ENCODE measurements at regions not wholly inside any gene's neighbourhood (a gene's known extent, or its start where the extent isn't known, plus 50 kb on each side); places are given as distances from the start of the nearest gene placed in this dataset.

DNA sequence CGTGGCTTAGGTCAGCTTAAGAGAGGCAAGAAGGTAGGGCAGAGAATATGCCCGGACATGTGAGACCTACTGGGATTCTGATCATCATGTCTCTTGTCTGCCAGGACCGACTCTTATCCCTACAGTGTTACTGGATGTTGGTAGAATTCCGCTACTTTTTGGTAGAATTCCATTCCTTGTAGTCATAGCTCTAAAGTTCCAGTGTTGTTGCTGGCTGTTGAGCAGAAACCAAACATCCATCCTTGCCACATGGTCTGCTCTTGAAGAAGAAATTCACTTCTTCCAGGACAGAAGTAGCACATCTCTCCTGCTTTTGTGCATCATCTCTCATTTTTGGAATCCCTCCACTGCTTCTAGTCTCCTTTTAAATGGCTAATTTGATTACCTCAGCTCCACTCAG, 453.7 kb downstream of the RPL10L start:
- Histone ChIP-seq H4K20me1 (ENCODE audit: insufficient read depth, low read length) (no peaks in the 10 kb centered on the region), H3K79me2 (ENCODE audit: insufficient read depth, low read length) (no peaks in the 10 kb centered on the region), H3K27ac (ENCODE audit: low read depth, low read length) (no peak overlapping the region), H3K27me3 (ENCODE audit: insufficient read depth, low read length) (no peaks in the 10 kb centered on the region), H3K36me3 (ENCODE audit: insufficient read depth, low read length) (no peaks in the 10 kb centered on the region), H2AFZ (ENCODE audit: low read length) (no peak overlapping the region), H3K4me3 (ENCODE audit: insufficient read depth, low read length) (no peak overlapping the region), H3K9me3 (ENCODE audit: low read depth, low read length) (peaks cover 2% of the 10 kb centered on the region), H3K4me1 (ENCODE audit: insufficient read depth, low read length) (no peaks in the 10 kb centered on the region), H3K4me2 (ENCODE audit: insufficient read depth, low read length) (no peak overlapping the region)
- DNase-seq (ENCODE audit: insufficient read length, low spot score, missing footprints), result no peak
- TF ChIP-seq, protein P1, sequence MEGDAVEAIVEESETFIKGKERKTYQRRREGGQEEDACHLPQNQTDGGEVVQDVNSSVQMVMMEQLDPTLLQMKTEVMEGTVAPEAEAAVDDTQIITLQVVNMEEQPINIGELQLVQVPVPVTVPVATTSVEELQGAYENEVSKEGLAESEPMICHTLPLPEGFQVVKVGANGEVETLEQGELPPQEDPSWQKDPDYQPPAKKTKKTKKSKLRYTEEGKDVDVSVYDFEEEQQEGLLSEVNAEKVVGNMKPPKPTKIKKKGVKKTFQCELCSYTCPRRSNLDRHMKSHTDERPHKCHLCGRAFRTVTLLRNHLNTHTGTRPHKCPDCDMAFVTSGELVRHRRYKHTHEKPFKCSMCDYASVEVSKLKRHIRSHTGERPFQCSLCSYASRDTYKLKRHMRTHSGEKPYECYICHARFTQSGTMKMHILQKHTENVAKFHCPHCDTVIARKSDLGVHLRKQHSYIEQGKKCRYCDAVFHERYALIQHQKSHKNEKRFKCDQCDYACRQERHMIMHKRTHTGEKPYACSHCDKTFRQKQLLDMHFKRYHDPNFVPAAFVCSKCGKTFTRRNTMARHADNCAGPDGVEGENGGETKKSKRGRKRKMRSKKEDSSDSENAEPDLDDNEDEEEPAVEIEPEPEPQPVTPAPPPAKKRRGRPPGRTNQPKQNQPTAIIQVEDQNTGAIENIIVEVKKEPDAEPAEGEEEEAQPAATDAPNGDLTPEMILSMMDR (IDR thresholded peaks at IDR 0.05; ENCODE audit: extremely low read depth, low read depth, low read length), result no peak
